C4-2B (cell line): ENCODE measurements at regions not wholly inside any gene's neighbourhood (a gene's known extent, or its start where the extent isn't known, plus 50 kb on each side); places are given as distances from the start of the nearest gene placed in this dataset.

Experiments used
- CTCF ChIP-seq: fragments of 450-650 bp; conservative IDR thresholded peaks from 2 replicates; pipeline ENCODE4 v1.5.1; 2017; ENCODE audit warnings: mild to moderate bottlenecking
- ZFX ChIP-seq: fragments of 450-650 bp; IDR thresholded peaks from 2 replicates; pipeline ENCODE4 v1.6.1; 2017

- TF ChIP-seq CTCF (no peak), ZFX (no peak)
Measured at GRCh38 chr20:30288346-30288745, 969.1 kb upstream of the DEFB115 start.
